GM10266 (cell line): ENCODE measurements at regions not wholly inside any gene's neighbourhood (a gene's known extent, or its start where the extent isn't known, plus 50 kb on each side); places are given as distances from the start of the nearest gene placed in this dataset.

Experiments
- DNase-seq: peaks from one replicate; pipeline ENCODE4 v3.0.0; 2012; ENCODE audit errors: extremely low spot score
- CTCF ChIP-seq: IDR thresholded peaks from 2 replicates; pipeline ENCODE4 v1.5.1; 2012; ENCODE audit warnings: mild to moderate bottlenecking, low read depth; ENCODE audit not compliant: control insufficient read depth, insufficient read depth; ENCODE audit errors: missing control alignments

- DNase-seq: no peak
- no peak for TF ChIP-seq CTCF
These were observed 915.4 kb downstream of the DCDC2C start for GRCh38 chr2:4618630-4619228.

GRCh38 chr2:4628998-4629501 is 925.7 kb downstream of the DCDC2C start:
- DNase-seq: no peak
- no peak for TF ChIP-seq CTCF

DNA sequence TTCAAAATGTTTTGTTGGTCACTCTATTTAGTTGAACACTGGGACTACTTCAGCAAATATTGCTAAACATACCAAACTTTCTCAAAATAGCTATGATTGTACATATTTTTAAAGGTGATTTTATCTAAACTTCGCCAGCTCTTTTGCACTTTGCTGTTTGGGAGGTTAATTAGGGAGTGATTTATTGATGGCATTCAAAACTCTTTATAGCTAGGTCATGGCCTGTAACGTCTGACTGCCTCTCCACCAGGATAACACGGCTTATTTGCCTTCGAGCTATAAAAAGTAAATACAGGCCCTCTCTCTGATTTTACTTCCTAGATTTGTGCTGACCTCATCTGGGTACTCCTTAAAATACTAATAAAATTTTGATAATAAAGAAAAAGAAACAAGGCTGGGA is 931.9 kb downstream of the DCDC2C start:
- TF ChIP-seq CTCF: no peak
- no peak for DNase-seq

DNA sequence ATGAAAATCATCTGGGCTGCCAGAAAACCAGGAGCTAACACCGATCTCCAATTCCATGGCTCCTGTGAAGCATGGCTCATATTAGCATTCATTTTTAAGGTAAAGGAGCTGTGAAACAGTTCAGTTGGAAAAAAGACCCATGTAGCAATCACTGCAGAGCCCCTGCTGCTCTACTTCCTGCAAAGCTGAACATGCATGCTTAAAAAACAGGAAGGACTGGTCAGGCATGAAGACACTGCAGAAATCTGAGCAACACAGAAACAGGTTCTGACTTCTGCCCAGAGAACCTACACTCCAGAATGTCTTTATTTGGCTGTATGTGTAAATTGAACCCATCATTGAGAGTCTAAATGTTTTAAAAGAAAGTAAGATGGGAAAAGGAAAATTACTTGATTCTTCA is 950.6 kb downstream of the DCDC2C start:
- no peak for TF ChIP-seq CTCF
- no peak for DNase-seq

DNA sequence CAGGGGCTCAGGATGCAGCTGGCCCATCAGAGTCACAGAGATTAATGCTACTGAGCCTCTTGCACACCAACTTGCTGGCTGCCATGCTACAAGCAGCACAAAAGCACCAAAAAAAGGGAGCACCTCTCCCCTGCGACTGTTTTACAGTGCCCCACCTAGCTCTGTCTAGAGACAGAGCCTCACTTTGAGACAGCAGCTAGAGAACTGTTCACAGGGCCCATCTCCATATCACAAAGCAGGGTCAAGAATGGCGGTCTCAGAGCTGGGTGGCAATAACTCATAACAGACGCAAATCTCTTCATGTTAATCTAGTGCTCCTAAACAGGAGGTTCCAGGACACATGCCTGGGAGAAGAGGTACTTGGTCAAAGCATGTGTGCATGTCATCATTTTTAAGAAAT is 953.0 kb downstream of the DCDC2C start:
- DNase-seq: no peak
- no peak for TF ChIP-seq CTCF

GRCh38 chr2:4662161-4662779 is 958.9 kb downstream of the DCDC2C start:
- TF ChIP-seq CTCF: no peak
- DNase-seq: no peak

GRCh38 chr2:4668381-4668780 is 965.0 kb downstream of the DCDC2C start:
- no peak for TF ChIP-seq CTCF
- no peak for DNase-seq
